Fibroblast of pulmonary artery (primary cell): ENCODE measurements at regions not wholly inside any gene's neighbourhood (a gene's known extent, or its start where the extent isn't known, plus 50 kb on each side); places are given as distances from the start of the nearest gene placed in this dataset.
"Not testable (repeated sequence)": the region's sequence is repeated elsewhere in the genome, so short reads cannot be mapped to it uniquely, and the experiment has no call there.

Experiments
- DNase-seq: peaks from one replicate; pipeline ENCODE4 v3.0.0-alpha.2; 2010; ENCODE audit warnings: low read depth
- H3K4me3 ChIP-seq: replicated peaks from 2 replicates; pipeline ENCODE4 v1.5.1; 2011; ENCODE audit warnings: low read depth, mild to moderate bottlenecking, control low read depth, low read length, moderate library complexity
- TF ChIP-seq, protein P1 (sequence below): IDR thresholded peaks from 2 replicates; pipeline ENCODE4 v1.5.1; 2011; ENCODE audit warnings: mild to moderate bottlenecking, control low read depth, low read length, inconsistent platforms; ENCODE audit errors: missing control alignments

DNA sequence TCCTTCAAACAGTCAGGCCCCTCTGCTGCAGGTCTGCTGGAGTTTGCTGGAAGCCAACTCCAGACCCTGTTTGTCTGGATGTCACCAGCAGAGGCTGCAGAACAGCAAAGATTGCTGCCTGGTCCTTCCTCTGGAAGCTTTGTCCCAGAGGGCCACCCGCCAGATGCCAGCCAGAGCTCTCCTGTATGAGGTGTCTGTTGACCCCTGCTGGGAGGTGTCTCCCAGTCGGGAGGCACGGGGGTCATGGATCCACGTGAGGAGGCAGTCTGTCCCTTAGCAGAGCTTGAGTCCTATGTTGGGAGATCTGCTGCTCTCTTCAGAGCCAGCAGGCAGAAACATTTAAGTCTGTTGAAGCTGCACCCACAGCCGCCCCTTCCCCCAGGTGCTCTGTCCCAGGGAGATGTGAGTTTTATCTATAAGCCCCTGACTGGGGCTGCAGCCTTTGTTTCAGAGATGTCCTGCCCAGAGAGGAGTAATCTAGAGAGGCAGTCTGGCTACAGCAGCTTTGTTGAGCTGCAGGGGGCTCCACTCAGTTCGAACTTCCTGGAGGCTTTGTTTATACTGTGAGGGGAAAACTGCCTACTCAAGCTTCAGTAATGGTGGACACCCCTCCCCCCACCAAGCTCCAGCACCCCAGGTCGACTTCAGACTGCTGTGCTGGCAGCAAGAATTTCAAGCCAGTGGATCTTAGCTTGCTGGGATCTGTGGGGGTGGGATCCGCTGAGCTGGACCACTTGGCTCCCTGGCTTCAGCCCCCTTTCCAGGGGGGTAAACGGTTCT is 72.1 kb downstream of the OGFRL1 start:
- DNase-seq, H3K4me3 ChIP-seq: not testable (repeated sequence)

DNA sequence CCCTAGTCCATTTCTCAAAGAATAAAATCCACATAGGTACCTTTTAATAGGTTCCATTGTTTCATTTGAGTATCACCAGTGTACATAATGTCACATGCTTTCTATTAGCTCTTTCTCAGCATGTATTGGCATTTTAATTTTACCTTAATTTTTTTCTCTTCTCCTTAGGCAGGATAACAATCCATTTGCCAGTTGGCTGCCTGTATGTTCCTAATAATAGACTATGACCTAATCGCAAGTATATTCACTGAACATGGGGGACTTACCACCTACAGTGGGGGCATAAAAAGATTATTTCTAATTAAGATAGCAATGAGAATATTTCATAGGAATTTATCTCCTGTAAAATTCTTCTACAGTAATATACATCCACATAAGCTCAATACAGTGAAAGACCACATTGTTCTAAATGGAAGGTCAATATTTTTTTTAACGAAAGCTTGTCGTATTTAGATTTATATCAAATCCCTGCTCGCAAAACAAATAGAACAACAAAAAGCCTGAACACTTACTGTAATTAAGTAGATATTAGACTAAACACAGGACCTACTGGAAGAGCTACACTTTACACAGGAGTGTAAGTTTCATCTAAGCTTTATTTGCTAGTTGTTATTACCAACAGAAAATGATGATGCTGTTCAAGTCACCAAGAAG is 76.4 kb downstream of the OGFRL1 start:
- TF ChIP-seq, protein P1, sequence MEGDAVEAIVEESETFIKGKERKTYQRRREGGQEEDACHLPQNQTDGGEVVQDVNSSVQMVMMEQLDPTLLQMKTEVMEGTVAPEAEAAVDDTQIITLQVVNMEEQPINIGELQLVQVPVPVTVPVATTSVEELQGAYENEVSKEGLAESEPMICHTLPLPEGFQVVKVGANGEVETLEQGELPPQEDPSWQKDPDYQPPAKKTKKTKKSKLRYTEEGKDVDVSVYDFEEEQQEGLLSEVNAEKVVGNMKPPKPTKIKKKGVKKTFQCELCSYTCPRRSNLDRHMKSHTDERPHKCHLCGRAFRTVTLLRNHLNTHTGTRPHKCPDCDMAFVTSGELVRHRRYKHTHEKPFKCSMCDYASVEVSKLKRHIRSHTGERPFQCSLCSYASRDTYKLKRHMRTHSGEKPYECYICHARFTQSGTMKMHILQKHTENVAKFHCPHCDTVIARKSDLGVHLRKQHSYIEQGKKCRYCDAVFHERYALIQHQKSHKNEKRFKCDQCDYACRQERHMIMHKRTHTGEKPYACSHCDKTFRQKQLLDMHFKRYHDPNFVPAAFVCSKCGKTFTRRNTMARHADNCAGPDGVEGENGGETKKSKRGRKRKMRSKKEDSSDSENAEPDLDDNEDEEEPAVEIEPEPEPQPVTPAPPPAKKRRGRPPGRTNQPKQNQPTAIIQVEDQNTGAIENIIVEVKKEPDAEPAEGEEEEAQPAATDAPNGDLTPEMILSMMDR = no peak
- DNase-seq = no peak
- H3K4me3 ChIP-seq = no peak overlapping the region

DNA sequence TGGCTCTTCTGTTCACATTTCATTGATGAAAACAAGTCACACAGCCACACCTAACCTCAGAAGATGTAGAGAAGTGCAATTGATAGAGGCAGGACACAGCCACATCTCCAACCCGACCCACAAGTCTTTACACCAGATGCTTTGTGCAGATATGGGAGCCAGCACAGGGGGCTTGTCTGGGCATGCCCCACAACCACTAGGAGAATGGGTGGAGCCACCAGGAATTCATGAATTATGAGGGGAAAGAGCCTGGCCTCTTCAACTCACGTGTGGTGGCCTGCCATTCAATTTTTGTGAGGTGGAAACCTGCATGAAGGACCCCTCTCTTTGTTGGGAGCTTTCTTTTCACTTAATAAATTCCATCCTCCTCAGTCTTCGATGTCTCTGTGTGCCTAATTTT is 79.1 kb downstream of the OGFRL1 start:
- TF ChIP-seq, protein P1 = no peak
- H3K4me3 ChIP-seq = no peak overlapping the region
- no peak for DNase-seq

DNA sequence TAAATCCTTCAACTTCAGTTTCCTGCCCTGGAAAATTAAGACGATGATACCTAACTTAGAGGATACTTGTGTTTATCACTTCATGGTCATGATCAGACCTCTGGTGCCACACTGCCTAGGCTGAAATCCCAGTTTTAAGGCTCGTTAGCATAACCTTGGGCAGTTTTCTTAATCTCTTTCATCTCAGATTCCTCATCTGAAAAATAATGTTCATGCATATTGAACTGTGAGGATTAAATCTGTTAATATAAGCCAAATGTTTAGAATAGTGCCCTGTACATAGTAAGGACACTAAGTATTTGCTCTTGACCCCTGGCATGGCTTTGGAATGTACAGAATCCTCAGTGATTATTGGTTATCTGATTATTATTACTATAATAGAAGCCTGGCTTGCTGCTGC is 79.7 kb downstream of the OGFRL1 start:
- TF ChIP-seq, protein P1 = no peak

DNA sequence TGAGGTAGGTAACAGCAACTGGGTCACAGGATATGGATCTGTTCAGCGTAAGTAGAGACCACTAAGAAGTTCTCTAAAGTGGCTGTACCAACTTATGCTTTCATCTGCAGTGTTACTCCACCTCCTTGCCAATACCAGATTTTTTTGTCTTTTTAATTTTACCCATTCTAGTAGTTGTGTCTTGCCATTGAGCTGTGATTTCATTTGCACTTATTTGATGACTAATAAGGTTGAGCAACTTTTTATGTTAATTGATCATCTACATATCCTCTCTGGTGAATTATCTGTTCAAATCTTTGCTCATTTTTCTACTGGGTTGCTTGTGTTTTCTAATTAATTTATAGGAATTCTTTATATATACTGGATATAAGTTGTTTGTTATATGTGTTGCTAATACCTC is 82.9 kb downstream of the OGFRL1 start:
- TF ChIP-seq, protein P1 = no peak
- DNase-seq = no peak
- H3K4me3 ChIP-seq = no peak overlapping the region

More for the DNA sequence above, 79.7 kb downstream of the OGFRL1 start:
- H3K4me3 ChIP-seq = no peak overlapping the region
- DNase-seq = no peak

DNA sequence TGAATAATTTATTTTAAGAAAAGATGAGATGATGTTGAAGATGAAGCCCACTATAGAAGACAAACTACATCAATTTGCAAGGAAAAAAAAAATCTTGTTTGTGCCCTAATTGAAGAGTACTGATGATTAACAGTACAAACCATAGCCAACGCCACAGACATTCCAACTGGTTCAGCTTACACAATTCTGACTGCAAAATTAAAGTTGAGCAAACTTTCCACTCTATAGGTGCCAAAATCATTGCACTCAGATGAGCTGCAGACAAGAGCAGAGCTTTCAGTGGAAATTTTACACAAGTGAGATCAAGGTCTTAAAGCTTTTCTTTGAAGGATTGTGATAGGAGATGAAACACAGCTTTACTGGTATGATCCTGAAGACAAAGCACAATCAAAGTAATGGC is 85.3 kb downstream of the OGFRL1 start:
- H3K4me3 ChIP-seq = no peak overlapping the region
- no peak for DNase-seq
- TF ChIP-seq, protein P1 = no peak

DNA sequence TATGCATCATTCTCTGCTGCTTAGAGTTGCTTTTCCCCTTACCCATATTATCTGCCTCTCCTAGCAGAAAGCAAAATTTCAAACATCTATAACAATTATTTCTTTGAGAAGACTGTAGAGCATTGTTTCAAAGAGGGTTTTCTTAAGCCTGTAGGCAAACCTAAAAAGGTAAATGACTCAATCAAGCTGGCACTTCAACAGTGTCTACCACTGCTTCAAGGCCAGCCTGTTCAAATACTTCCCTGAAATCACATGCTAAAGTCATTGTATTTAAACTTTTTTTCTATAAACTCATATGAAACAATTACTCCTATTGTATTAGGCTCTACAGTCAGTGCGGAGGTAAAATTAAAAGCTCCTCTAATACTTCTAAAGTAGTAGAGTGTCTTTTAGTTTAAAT is 87.1 kb downstream of the OGFRL1 start:
- DNase-seq = peak; percentile 66
- no peak overlapping the region for H3K4me3 ChIP-seq
- TF ChIP-seq, protein P1 = no peak
